Pulmonary artery endothelial cell (primary cell): ENCODE measurements at regions not wholly inside any gene's neighbourhood (a gene's known extent, or its start where the extent isn't known, plus 50 kb on each side); places are given as distances from the start of the nearest gene placed in this dataset.

Source experiments
- DNase-seq: peaks from one replicate; pipeline ENCODE4 v3.0.0-alpha.2; 2011; ENCODE audit warnings: low read depth, low spot score

GRCh38 chr5:159746707-159747106 lies 169.6 kb upstream of the ADRA1B start:
- no peak for DNase-seq

- DNase-seq: no peak
These were observed 167.1 kb upstream of the ADRA1B start for GRCh38 chr5:159749146-159749545.

- DNase-seq: no peak
These were observed 166.1 kb upstream of the ADRA1B start for GRCh38 chr5:159750226-159750625.

GRCh38 chr5:159751459-159751858 lies 164.8 kb upstream of the ADRA1B start:
- no peak for DNase-seq

- DNase-seq: no peak
These were observed 163.5 kb upstream of the ADRA1B start for GRCh38 chr5:159752622-159753275.

- no peak for DNase-seq
These were observed 158.1 kb upstream of the ADRA1B start for GRCh38 chr5:159758189-159758588.

GRCh38 chr5:159759791-159760290 lies 156.4 kb upstream of the ADRA1B start:
- no peak for DNase-seq

GRCh38 chr5:159762921-159763320 lies 153.4 kb upstream of the ADRA1B start:
- no peak for DNase-seq

GRCh38 chr5:159763562-159763961 lies 152.7 kb upstream of the ADRA1B start:
- DNase-seq: no peak

- DNase-seq: no peak
These were observed 151.8 kb upstream of the ADRA1B start for GRCh38 chr5:159764283-159765134.

GRCh38 chr5:159765135-159765433 lies 151.2 kb upstream of the ADRA1B start:
- no peak for DNase-seq

GRCh38 chr5:159765760-159766517 lies 150.3 kb upstream of the ADRA1B start:
- no peak for DNase-seq

- DNase-seq: no peak
These were observed 148.0 kb upstream of the ADRA1B start for GRCh38 chr5:159768243-159768642.

GRCh38 chr5:159772698-159773061 lies 143.6 kb upstream of the ADRA1B start:
- DNase-seq: no peak

GRCh38 chr5:159773062-159773924 lies 143.0 kb upstream of the ADRA1B start:
- no peak for DNase-seq

GRCh38 chr5:159774476-159775031 lies 141.7 kb upstream of the ADRA1B start:
- DNase-seq: no peak

- DNase-seq: no peak
These were observed 140.4 kb upstream of the ADRA1B start for GRCh38 chr5:159775890-159776289.

- no peak for DNase-seq
These were observed 139.1 kb upstream of the ADRA1B start for GRCh38 chr5:159777049-159777660.

GRCh38 chr5:159779481-159779880 lies 136.8 kb upstream of the ADRA1B start:
- no peak for DNase-seq

- DNase-seq: no peak
These were observed 136.0 kb upstream of the ADRA1B start for GRCh38 chr5:159780246-159780645.
